Smooth muscle cell (in vitro differentiated cells): ENCODE measurements at regions not wholly inside any gene's neighbourhood (a gene's known extent, or its start where the extent isn't known, plus 50 kb on each side); places are given as distances from the start of the nearest gene placed in this dataset.

Experiments
- DNase-seq: peaks from one replicate; lab custom pipeline; 2025; ENCODE audit not compliant: unreplicated experiment; lab: John Stamatoyannopoulos, UW
- H2AFZ ChIP-seq: fragments of 200-600 bp; sonication (generic); 2 replicates; pipeline ENCODE4 v1.6.0; 2016; ENCODE audit warnings: antibody characterized with exemption, low read depth, mild to moderate bottlenecking
- H3F3A ChIP-seq: fragments of 200-600 bp; sonication (generic); 2 replicates; pipeline ENCODE4 v1.6.0; 2017; ENCODE audit warnings: antibody characterized with exemption, low read depth
- H3K27ac ChIP-seq: fragments of 200-600 bp; sonication (generic); 2 replicates; pipeline ENCODE4 v1.5.1; 2016; ENCODE audit warnings: low read depth, mild to moderate bottlenecking
- H3K27me3 ChIP-seq: fragments of 200-600 bp; sonication (generic); 2 replicates; pipeline ENCODE4 v1.6.1; 2016; ENCODE audit warnings: low read depth, mild to moderate bottlenecking
- H3K36me3 ChIP-seq: fragments of 200-600 bp; sonication (generic); 2 replicates; pipeline ENCODE4 v1.5.1; 2016; ENCODE audit warnings: low read depth
- H3K4me1 ChIP-seq: fragments of 200-600 bp; sonication (generic); 2 replicates; pipeline ENCODE4 v1.5.1; 2016; ENCODE audit warnings: low read depth
- H3K4me2 ChIP-seq: fragments of 200-600 bp; sonication (generic); 2 replicates; pipeline ENCODE4 v1.6.0; 2016; ENCODE audit warnings: mild to moderate bottlenecking
- H3K4me3 ChIP-seq: fragments of 200-600 bp; sonication (generic); 2 replicates; pipeline ENCODE4 v1.5.1; 2016; ENCODE audit warnings: mild to moderate bottlenecking
- H3K79me2 ChIP-seq: fragments of 200-600 bp; sonication (generic); 2 replicates; pipeline ENCODE4 v1.6.0; 2016; ENCODE audit warnings: low read depth, mild to moderate bottlenecking
- H3K9ac ChIP-seq: fragments of 200-600 bp; sonication (generic); 2 replicates; pipeline ENCODE4 v1.6.0; 2016; ENCODE audit warnings: low read depth
- H3K9me3 ChIP-seq: fragments of 200-600 bp; sonication (generic); replicated peaks from 2 replicates; pipeline ENCODE4 v1.5.1; 2016; ENCODE audit warnings: low read depth
- H4K20me1 ChIP-seq: fragments of 200-600 bp; sonication (generic); 2 replicates; pipeline ENCODE4 v1.6.0; 2016; ENCODE audit warnings: low read depth
- WGBS: methylation state at CpG from one replicate; pipeline ENCODE4 v1.1.7; 2016; ENCODE audit warnings: low lambda C conversion rate; 5-methylcytosine and 5-hydroxymethylcytosine counted together
- TF ChIP-seq, protein P1 (sequence below): fragments of 200-600 bp; sonication (generic); IDR thresholded peaks from 2 replicates; pipeline ENCODE4 v1.5.1; 2017; ENCODE audit warnings: borderline replicate concordance, mild to moderate bottlenecking, antibody characterized with exemption; ENCODE audit not compliant: insufficient read depth, poor library complexity, severe bottlenecking

DNA sequence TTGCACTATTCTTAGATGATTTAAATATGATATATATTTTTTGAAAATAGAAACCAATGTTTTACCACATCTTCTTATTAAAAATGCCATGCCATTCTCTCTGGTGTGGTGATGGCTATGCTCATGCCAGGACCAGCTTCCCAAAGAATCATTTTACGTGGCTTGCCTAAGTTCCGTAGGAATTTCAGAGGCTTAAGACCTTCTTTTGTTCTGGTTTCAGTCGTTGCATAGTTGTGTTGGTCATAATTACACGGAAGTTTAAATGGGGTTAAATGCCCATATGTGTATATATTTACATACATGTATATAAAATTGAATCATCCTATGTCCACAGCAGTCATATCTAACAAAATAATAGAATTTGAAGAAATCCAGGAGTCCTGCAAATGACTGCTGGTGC lies 78.7 kb upstream of the PLPPR5 start:
- Histone ChIP-seq H3K27me3 (no peaks in the 10 kb centered on the region), H3K79me2 (no peaks in the 10 kb centered on the region), H3K9ac (no peak overlapping the region), H3K27ac (no peak overlapping the region), H3K36me3 (no peaks in the 10 kb centered on the region), H3K4me1 (no peaks in the 10 kb centered on the region), H3F3A (no peaks in the 10 kb centered on the region), H3K4me2 (no peak overlapping the region), H2AFZ (no peak overlapping the region), H3K9me3 (no peaks in the 10 kb centered on the region), H3K4me3 (no peak overlapping the region), H4K20me1 (no peaks in the 10 kb centered on the region)
- WGBS: 77% methylated on average over 4 of the region's 4 CpGs
- no peak for DNase-seq
- TF ChIP-seq, protein P1, sequence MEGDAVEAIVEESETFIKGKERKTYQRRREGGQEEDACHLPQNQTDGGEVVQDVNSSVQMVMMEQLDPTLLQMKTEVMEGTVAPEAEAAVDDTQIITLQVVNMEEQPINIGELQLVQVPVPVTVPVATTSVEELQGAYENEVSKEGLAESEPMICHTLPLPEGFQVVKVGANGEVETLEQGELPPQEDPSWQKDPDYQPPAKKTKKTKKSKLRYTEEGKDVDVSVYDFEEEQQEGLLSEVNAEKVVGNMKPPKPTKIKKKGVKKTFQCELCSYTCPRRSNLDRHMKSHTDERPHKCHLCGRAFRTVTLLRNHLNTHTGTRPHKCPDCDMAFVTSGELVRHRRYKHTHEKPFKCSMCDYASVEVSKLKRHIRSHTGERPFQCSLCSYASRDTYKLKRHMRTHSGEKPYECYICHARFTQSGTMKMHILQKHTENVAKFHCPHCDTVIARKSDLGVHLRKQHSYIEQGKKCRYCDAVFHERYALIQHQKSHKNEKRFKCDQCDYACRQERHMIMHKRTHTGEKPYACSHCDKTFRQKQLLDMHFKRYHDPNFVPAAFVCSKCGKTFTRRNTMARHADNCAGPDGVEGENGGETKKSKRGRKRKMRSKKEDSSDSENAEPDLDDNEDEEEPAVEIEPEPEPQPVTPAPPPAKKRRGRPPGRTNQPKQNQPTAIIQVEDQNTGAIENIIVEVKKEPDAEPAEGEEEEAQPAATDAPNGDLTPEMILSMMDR: no peak

DNA sequence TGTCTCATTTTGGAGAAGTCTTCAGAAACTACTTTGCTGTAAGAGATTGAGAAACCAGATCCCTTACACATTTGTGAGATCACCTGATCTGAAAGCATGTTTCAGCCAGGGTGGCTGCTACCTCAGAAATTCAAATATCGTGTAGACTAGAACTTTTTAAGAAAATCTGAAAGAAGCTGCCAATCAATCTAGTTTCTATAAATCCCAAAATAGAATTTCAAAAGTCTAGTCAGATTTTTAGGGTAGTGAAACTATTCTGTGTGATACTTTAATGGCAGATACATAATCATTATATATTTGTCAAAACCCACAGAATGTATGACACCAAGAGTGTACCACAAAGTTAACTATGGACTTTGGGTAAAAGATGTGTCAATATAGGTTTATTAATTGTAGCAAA lies 79.9 kb upstream of the PLPPR5 start:
- Histone ChIP-seq H3F3A (no peaks in the 10 kb centered on the region), H4K20me1 (no peaks in the 10 kb centered on the region), H3K36me3 (no peaks in the 10 kb centered on the region), H3K4me2 (no peak overlapping the region), H3K27me3 (no peaks in the 10 kb centered on the region), H2AFZ (no peak overlapping the region), H3K79me2 (no peaks in the 10 kb centered on the region), H3K4me1 (no peaks in the 10 kb centered on the region), H3K27ac (no peak overlapping the region), H3K9ac (no peak overlapping the region), H3K9me3 (no peaks in the 10 kb centered on the region), H3K4me3 (no peak overlapping the region)
- TF ChIP-seq, protein P1: no peak
- WGBS: 89% methylated on average over 1 of the region's 1 CpG
- DNase-seq: no peak

DNA sequence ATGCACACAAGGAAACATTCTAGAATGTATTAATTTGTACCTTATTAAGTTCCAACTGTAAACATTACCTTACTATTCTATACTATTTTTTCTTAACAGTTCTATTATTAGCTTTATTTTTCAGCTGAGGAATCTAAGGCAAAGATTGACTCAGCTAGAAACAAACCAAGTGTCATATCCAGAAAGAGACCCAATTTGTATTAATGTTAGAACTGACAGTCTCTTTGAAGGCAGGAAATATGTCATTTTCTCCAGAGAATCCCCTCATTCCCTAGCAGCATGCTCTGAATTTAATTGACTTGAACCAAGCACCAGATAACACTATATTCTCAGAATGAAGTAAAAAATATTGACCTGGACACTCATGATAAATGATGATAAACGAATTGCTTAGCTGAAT lies 81.4 kb upstream of the PLPPR5 start:
- no peaks in the 10 kb centered on the region for H3K9me3 ChIP-seq
- H2AFZ ChIP-seq: no peak overlapping the region
- H3K79me2 ChIP-seq: no peaks in the 10 kb centered on the region
- H3K27me3 ChIP-seq: no peaks in the 10 kb centered on the region
- TF ChIP-seq, protein P1: no peak
- no peaks in the 10 kb centered on the region for H4K20me1 ChIP-seq
- H3K4me2 ChIP-seq: no peak overlapping the region
- DNase-seq: no peak
- 87% methylated on average over 1 of the region's 1 CpG for WGBS
- no peak overlapping the region for H3K27ac ChIP-seq
- no peaks in the 10 kb centered on the region for H3K36me3 ChIP-seq
- no peak overlapping the region for H3K9ac ChIP-seq
- H3F3A ChIP-seq: no peaks in the 10 kb centered on the region
- H3K4me1 ChIP-seq: no peaks in the 10 kb centered on the region
- H3K4me3 ChIP-seq: no peak overlapping the region

- no peak overlapping the region for H3K4me3 ChIP-seq
- no peaks in the 10 kb centered on the region for H3K4me1 ChIP-seq
- H2AFZ ChIP-seq: no peak overlapping the region
- no peaks in the 10 kb centered on the region for H3F3A ChIP-seq
- H3K4me2 ChIP-seq: no peak overlapping the region
- no peak overlapping the region for H3K9ac ChIP-seq
- TF ChIP-seq, protein P1: no peak
- DNase-seq: no peak
- no peaks in the 10 kb centered on the region for H3K79me2 ChIP-seq
- H3K27ac ChIP-seq: no peak overlapping the region
- no peaks in the 10 kb centered on the region for H4K20me1 ChIP-seq
- 96% methylated on average over 1 of the region's 1 CpG for WGBS
- H3K36me3 ChIP-seq: no peaks in the 10 kb centered on the region
- H3K27me3 ChIP-seq: no peaks in the 10 kb centered on the region
- no peaks in the 10 kb centered on the region for H3K9me3 ChIP-seq
Observed at GRCh38 chr1:99098589-99098988, 93.9 kb upstream of the PLPPR5 start.
